ENCODE measurements at regions not wholly inside any gene's neighbourhood (a gene's known extent, or its start where the extent isn't known, plus 50 kb on each side); places are given as distances from the start of the nearest gene placed in this dataset.

DNA sequence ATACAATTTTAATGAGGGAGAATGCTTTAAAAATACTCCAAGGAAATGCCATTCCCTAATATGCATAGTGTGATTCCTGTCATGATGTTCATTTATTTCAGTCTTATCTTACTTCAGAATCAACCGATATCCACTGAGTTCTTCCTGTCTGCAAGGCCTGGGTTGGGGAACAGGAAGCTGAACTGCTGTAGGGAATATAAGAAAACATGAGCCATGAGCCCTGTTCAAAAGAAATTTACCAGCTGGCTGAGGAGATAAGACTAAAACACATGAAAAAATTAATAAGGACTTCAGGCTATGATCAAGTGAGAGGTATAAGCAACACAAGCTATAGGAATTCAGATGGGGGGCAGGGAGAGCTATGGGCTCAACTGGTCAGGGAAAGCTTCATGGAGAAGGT lies 184.7 kb downstream of the PLPP4 start:
- no peaks in the 10 kb centered on the region for H3K9me3 ChIP-seq (ENCODE audit: control insufficient read depth in 3 of 3, low read length in 3 of 3)
- H3K27ac ChIP-seq (ENCODE audit: low read depth, low read length), result no peak overlapping the region
- no peaks in the 10 kb centered on the region for H3K27me3 ChIP-seq (ENCODE audit: control insufficient read depth in 3 of 3, insufficient read depth in 3 of 3, low read length in 3 of 3)
- H3K36me3 ChIP-seq (ENCODE audit: control insufficient read depth in 3 of 3, insufficient read depth in 3 of 3, low read length in 3 of 3), result no peaks in the 10 kb centered on the region
- no peak overlapping the region for H3K4me3 ChIP-seq (ENCODE audit: low read length in 3 of 3)
- no peak overlapping the region for H3K9ac ChIP-seq (ENCODE audit: low read depth in 1 of 3, low read length in 3 of 3)
- H3K4me1 ChIP-seq (ENCODE audit: control insufficient read depth in 3 of 3, insufficient read depth in 3 of 3, low read length in 3 of 3), result no peaks in the 10 kb centered on the region

DNA sequence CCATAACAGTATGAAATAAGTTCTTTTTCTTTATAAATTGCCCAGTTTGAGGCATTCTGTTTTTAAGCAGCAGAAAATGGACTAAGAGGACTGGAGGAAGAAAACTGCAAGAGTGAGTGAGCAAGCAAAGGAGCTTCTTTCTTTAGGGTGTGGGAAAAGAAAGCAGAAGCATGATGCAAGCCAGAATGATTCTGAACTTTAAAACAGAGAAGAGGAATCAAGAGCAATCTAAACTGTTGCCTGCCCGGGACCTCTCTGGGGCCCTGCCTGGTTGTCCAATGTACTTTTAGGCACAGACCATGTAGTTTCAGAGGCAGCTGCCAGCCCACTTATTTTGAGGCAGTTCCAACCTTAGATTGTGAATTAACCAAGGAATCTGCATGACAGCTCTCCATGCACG lies 186.3 kb downstream of the PLPP4 start:
- Histone ChIP-seq H3K9me3 (ENCODE audit: control insufficient read depth in 3 of 3, low read length in 3 of 3) (no peaks in the 10 kb centered on the region), H3K4me1 (ENCODE audit: control insufficient read depth in 3 of 3, insufficient read depth in 3 of 3, low read length in 3 of 3) (no peaks in the 10 kb centered on the region)

DNA sequence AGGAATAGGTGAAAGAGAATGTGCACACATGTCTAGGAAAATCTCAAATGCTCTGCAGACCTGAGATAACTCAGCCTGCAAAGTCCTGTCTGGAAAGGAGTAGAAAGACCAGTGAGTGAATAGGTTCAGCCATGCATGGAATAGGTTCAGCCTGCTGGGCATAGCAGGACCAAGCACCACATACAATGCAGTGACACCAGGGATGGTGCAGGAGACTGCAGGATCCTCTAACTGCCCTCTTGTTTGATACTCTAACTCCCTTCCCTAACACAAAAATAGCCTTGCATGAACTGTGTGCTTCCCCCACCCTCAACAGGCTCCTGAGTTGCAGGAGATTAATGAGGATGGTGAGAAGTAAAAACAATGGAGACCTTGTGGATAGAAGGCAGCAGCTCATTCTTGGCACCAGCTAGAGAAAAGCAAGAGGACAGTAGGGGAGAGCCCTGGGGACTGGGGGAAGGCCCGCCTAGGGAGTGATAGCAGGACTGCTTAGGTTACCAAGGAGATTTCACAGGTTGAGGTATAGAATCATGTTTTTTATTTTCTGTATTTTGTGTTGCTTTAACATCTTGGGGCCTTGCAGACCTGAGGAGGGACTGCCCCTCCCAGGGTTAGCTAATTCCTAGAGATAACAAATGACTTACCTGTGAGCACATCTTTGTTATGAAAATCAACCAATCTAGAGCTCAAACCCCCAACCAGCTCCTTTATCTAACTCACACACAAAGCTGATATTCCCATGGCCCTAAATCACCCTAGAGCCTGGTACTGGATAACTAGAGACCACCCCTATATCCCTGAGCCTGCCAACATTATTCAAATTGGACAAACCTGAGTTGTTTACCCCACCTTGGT lies 187.8 kb downstream of the PLPP4 start:
- H3K9me3 ChIP-seq (ENCODE audit: control insufficient read depth in 3 of 3, low read length in 3 of 3), result no peaks in the 10 kb centered on the region
- no peak overlapping the region for H3K4me3 ChIP-seq (ENCODE audit: low read length in 3 of 3)
- H3K36me3 ChIP-seq (ENCODE audit: control insufficient read depth in 3 of 3, insufficient read depth in 3 of 3, low read length in 3 of 3), result no peaks in the 10 kb centered on the region
- H3K4me1 ChIP-seq (ENCODE audit: control insufficient read depth in 3 of 3, insufficient read depth in 3 of 3, low read length in 3 of 3), result no peaks in the 10 kb centered on the region
- H3K27me3 ChIP-seq (ENCODE audit: control insufficient read depth in 3 of 3, insufficient read depth in 3 of 3, low read length in 3 of 3), result no peaks in the 10 kb centered on the region
- H3K27ac ChIP-seq (ENCODE audit: low read depth, low read length), result no peak overlapping the region
- H3K9ac ChIP-seq (ENCODE audit: low read depth in 1 of 3, low read length in 3 of 3), result no peak overlapping the region

More for the DNA sequence above, 186.3 kb downstream of the PLPP4 start:
- H3K27me3 ChIP-seq (ENCODE audit: control insufficient read depth in 3 of 3, insufficient read depth in 3 of 3, low read length in 3 of 3), result no peaks in the 10 kb centered on the region
- no peak overlapping the region for H3K27ac ChIP-seq (ENCODE audit: low read depth, low read length)
- no peak overlapping the region for H3K9ac ChIP-seq (ENCODE audit: low read depth in 1 of 3, low read length in 3 of 3)
- H3K36me3 ChIP-seq (ENCODE audit: control insufficient read depth in 3 of 3, insufficient read depth in 3 of 3, low read length in 3 of 3), result no peaks in the 10 kb centered on the region
- no peak overlapping the region for H3K4me3 ChIP-seq (ENCODE audit: low read length in 3 of 3)

DNA sequence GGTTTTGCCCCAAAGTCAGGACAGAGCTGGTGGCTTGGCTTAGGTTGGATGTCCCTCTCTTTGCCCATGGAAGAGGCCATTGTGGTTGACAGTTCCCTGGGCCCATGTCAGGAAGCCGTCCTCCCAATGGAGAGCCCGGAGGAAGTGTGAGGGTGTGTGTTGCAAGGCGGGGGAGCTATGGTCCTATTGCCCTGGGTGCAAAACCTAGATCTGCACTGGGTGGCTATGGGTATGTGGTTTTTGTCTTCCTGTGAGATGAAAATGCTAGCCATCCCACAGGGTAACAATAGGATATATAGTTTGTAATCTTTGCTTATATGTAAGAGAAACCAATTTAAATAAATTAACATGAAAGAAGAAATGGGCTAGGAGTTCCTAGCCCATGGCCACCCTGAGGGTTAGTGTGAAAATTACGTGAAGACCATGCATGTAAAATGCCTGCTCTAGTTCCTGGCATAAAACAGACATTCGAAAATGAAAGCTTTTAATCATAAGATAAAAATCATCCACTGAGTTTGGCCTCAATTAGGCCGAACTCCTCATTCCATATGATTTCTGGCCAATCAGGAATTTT lies 189.2 kb downstream of the PLPP4 start:
- Histone ChIP-seq H3K4me1 (ENCODE audit: control insufficient read depth in 3 of 3, insufficient read depth in 3 of 3, low read length in 3 of 3) (no peaks in the 10 kb centered on the region), H3K9ac (ENCODE audit: low read depth in 1 of 3, low read length in 3 of 3) (no peak overlapping the region), H3K27me3 (ENCODE audit: control insufficient read depth in 3 of 3, insufficient read depth in 3 of 3, low read length in 3 of 3) (no peaks in the 10 kb centered on the region)

DNA sequence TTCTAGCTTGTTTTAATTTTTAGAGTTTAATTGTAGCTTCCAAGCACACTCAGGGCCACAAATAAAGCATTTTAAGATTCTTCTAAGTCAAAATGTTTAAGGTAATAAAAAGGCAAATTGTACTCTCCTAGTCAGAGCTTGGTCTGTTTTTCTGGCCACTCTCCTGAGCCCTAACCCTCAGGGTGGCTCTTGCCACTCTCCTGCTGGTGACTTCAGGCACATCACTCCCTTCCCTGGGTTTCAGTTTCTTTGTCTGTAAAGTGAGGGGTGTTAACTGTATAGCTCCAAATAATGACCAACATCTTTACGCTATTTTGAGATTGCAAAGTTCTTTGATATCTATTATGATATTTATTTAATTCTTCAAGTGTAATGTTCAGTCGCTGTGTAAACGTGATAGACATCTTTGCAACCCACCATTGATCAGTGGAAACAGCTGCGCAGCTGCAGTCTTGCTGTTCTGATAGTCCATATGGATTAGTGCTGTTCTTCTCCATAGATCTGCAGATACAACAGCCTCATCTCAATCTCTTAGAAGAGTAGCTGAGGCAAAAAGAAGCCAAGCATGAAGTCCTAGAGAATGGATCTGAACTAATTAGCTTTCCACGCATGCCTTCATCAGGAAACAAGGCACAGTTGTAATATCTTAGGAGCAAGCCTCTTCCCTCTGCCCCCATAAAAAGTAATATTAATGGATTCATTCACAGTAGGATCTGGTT lies 189.9 kb downstream of the PLPP4 start:
- Histone ChIP-seq H3K27me3 (ENCODE audit: control insufficient read depth in 3 of 3, insufficient read depth in 3 of 3, low read length in 3 of 3) (no peaks in the 10 kb centered on the region), H3K4me3 (ENCODE audit: low read length in 3 of 3) (no peak overlapping the region), H3K36me3 (ENCODE audit: control insufficient read depth in 3 of 3, insufficient read depth in 3 of 3, low read length in 3 of 3) (no peaks in the 10 kb centered on the region), H3K9ac (ENCODE audit: low read depth in 1 of 3, low read length in 3 of 3) (no peak overlapping the region), H3K4me1 (ENCODE audit: control insufficient read depth in 3 of 3, insufficient read depth in 3 of 3, low read length in 3 of 3) (no peaks in the 10 kb centered on the region), H3K9me3 (ENCODE audit: control insufficient read depth in 3 of 3, low read length in 3 of 3) (no peaks in the 10 kb centered on the region), H3K27ac (ENCODE audit: low read depth, low read length) (no peak overlapping the region)

More for the DNA sequence above, 189.2 kb downstream of the PLPP4 start:
- H3K27ac ChIP-seq (ENCODE audit: low read depth, low read length), result no peak overlapping the region
- no peak overlapping the region for H3K4me3 ChIP-seq (ENCODE audit: low read length in 3 of 3)
- no peaks in the 10 kb centered on the region for H3K36me3 ChIP-seq (ENCODE audit: control insufficient read depth in 3 of 3, insufficient read depth in 3 of 3, low read length in 3 of 3)
- no peaks in the 10 kb centered on the region for H3K9me3 ChIP-seq (ENCODE audit: control insufficient read depth in 3 of 3, low read length in 3 of 3)

DNA sequence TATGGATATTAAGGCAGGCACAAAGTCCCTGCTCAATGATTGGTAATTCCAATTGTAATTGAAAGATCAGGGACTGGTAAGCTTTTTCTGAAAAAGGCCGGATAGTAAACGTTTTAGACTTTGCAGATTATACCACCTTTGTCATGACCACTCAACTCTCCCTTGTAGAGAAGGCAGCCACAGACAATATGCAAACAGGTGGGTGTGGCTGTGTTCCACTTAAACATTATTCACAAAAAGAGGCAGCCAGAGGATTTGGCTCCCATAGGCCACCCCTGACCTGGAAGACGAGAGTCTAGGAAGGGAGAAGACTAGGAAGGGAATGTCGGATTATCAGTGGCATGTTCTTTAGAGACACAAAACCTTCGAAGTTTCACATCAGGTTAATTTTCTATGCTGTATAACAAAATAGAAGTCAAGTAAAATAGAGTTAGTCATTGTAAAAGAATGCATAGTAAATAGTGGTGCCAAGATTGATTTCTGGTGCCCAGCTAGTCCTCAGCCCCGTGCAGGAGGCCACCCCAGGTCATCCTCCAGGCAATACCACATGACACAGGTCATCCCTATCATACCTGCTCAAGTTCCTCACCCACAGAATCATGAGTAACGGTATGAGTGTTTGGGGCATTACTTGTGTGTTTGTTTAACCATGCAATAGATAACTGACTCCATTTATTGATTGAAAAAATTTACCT lies 193.8 kb downstream of the PLPP4 start:
- Histone ChIP-seq H3K4me3 (ENCODE audit: low read length in 3 of 3) (no peak overlapping the region), H3K4me1 (ENCODE audit: control insufficient read depth in 3 of 3, insufficient read depth in 3 of 3, low read length in 3 of 3) (no peaks in the 10 kb centered on the region)

DNA sequence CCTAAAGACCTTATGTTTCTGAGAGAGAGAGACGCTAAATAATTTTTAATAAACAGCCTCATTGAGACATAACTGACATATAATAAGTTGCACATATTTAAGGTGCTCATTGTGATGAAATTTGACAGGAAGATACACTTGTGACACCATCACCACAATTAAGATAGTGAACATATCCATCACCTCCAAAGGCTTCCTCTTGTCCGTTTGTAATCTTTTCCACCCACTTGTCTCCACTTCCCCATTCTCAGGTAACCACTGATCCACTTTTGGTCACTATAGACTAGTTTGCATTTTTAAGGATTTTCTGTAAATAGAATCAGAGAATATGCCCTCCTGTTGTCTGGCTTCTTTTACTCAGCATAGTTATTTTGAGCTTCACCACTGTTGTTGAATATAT lies 195.1 kb upstream of the WDR11 start:
- Histone ChIP-seq H3K4me1 (ENCODE audit: control insufficient read depth in 3 of 3, insufficient read depth in 3 of 3, low read length in 3 of 3) (no peaks in the 10 kb centered on the region), H3K27me3 (ENCODE audit: control insufficient read depth in 3 of 3, insufficient read depth in 3 of 3, low read length in 3 of 3) (no peaks in the 10 kb centered on the region), H3K9me3 (ENCODE audit: control insufficient read depth in 3 of 3, low read length in 3 of 3) (no peaks in the 10 kb centered on the region), H3K9ac (ENCODE audit: low read depth in 1 of 3, low read length in 3 of 3) (no peak overlapping the region), H3K36me3 (ENCODE audit: control insufficient read depth in 3 of 3, insufficient read depth in 3 of 3, low read length in 3 of 3) (no peaks in the 10 kb centered on the region), H3K27ac (ENCODE audit: low read depth, low read length) (no peak overlapping the region), H3K4me3 (ENCODE audit: low read length in 3 of 3) (no peak overlapping the region)

More for the DNA sequence above, 193.8 kb downstream of the PLPP4 start:
- Histone ChIP-seq H3K36me3 (ENCODE audit: control insufficient read depth in 3 of 3, insufficient read depth in 3 of 3, low read length in 3 of 3) (no peaks in the 10 kb centered on the region), H3K9me3 (ENCODE audit: control insufficient read depth in 3 of 3, low read length in 3 of 3) (no peaks in the 10 kb centered on the region), H3K27ac (ENCODE audit: low read depth, low read length) (no peak overlapping the region), H3K9ac (ENCODE audit: low read depth in 1 of 3, low read length in 3 of 3) (no peak overlapping the region), H3K27me3 (ENCODE audit: control insufficient read depth in 3 of 3, insufficient read depth in 3 of 3, low read length in 3 of 3) (no peaks in the 10 kb centered on the region)

DNA sequence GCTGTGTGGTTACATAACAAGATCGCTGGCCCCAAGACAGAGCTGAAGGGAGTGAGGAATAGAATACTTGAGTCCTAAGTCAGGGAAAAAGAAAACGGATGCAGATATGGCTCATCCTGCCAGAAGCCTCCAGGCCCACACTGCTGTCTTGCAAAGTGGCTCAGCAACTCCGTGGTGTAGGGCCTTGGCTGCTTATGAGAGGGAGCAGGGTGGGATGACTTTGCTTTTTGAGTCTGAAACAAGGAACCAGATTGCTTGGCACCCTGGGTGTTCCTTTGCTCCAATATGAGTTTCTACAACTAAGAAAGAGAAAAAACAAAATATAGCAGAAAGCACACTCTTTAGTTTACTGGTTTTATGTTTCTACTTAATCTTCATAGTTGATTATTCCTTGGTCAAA lies 193.8 kb upstream of the WDR11 start:
- no peak overlapping the region for H3K4me3 ChIP-seq (ENCODE audit: low read length in 3 of 3)
- H3K9ac ChIP-seq (ENCODE audit: low read depth in 1 of 3, low read length in 3 of 3), result no peak overlapping the region
- H3K36me3 ChIP-seq (ENCODE audit: control insufficient read depth in 3 of 3, insufficient read depth in 3 of 3, low read length in 3 of 3), result no peaks in the 10 kb centered on the region
- H3K9me3 ChIP-seq (ENCODE audit: control insufficient read depth in 3 of 3, low read length in 3 of 3), result no peaks in the 10 kb centered on the region
- no peaks in the 10 kb centered on the region for H3K4me1 ChIP-seq (ENCODE audit: control insufficient read depth in 3 of 3, insufficient read depth in 3 of 3, low read length in 3 of 3)
- no peak overlapping the region for H3K27ac ChIP-seq (ENCODE audit: low read depth, low read length)
- H3K27me3 ChIP-seq (ENCODE audit: control insufficient read depth in 3 of 3, insufficient read depth in 3 of 3, low read length in 3 of 3), result no peaks in the 10 kb centered on the region

DNA sequence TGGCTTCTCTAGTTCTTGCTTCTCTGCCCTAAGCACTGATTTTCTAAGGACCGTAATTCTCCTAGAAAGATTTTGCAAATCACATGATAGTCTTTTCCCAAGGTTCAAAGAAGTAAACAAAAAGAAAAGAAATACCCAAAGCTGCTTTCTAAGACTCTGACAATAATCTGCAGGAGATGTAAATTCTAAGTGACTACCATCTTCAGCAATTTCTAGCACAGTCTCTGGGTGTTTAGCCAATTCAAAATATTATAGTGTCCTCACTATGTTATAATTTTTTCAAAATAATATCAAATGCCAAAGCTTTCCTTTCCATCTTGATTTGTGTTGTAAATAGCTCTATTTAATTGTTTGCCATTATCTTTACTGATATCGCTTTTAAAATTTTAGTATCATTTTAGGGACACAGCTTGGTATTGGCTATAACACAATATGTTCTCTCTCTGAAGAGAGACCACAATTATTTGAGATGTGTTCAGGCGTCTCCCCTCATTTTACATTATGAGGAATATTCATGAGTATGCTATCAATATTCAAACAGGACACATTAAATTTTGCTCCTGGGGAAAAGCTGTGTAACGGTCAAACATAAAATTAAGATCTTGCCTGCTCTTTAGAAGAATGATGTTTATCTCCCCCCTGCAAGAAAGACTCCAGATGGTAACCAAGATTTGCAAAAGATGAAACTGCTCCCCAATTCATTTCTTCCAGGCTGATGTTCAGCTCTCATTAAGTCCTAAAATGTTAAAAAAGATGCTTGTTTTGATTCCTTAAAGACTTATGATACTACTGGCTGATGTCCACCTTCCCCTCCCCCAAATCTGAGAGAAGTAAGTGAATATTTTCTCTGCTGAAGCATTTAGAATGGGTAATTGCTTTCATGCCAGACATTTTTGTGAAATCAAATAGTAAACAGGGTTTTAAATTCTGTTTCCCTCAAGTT lies 191.9 kb upstream of the WDR11 start:
- no peaks in the 10 kb centered on the region for H3K27me3 ChIP-seq (ENCODE audit: control insufficient read depth in 3 of 3, insufficient read depth in 3 of 3, low read length in 3 of 3)
- H3K9ac ChIP-seq (ENCODE audit: low read depth in 1 of 3, low read length in 3 of 3), result no peak overlapping the region
- H3K27ac ChIP-seq (ENCODE audit: low read depth, low read length), result no peak overlapping the region
- no peaks in the 10 kb centered on the region for H3K36me3 ChIP-seq (ENCODE audit: control insufficient read depth in 3 of 3, insufficient read depth in 3 of 3, low read length in 3 of 3)
- H3K9me3 ChIP-seq (ENCODE audit: control insufficient read depth in 3 of 3, low read length in 3 of 3), result no peaks in the 10 kb centered on the region
- no peaks in the 10 kb centered on the region for H3K4me1 ChIP-seq (ENCODE audit: control insufficient read depth in 3 of 3, insufficient read depth in 3 of 3, low read length in 3 of 3)
- no peak overlapping the region for H3K4me3 ChIP-seq (ENCODE audit: low read length in 3 of 3)
